Common myeloid progenitor, CD34-positive (primary cell): ENCODE measurements at regions not wholly inside any gene's neighbourhood (a gene's known extent, or its start where the extent isn't known, plus 50 kb on each side); places are given as distances from the start of the nearest gene placed in this dataset.

ENCODE experiments used
- CTCF ChIA-PET: fragments of 350-600 bp; sonication (Branson Sonifier 250); formaldehyde crosslinking; loops from one replicate; lab custom pipeline; 2021; ENCODE audit warnings: antibody characterized with exemption; lab: Charles Lee
- POLR2A ChIA-PET: fragments of 350-600 bp; sonication (Branson Sonifier 250); formaldehyde crosslinking; loops from one replicate; lab custom pipeline; 2021; ENCODE audit warnings: antibody characterized with exemption; lab: Charles Lee
- DNase-seq, 3 donors: peaks; one replicate each; pipeline versions ENCODE4 v3.0.0 to v3.0.0-alpha.2; 2013
- H3K27ac ChIP-seq, 2 experiments: 1 replicate in 1 of 2; 2 replicates in 1 of 2; pipeline ENCODE4 v1.7.0; 2013; ENCODE audit warnings: inconsistent platforms in 2 of 2, low read length in 2 of 2, mild to moderate bottlenecking in 2 of 2, low read depth in 1 of 2, moderate library complexity in 1 of 2; ENCODE audit not compliant: severe bottlenecking in 2 of 2, insufficient read depth in 1 of 2, poor library complexity in 1 of 2
- H3K27me3 ChIP-seq, 5 experiments: replicated peaks in 2 of 5; 1 replicate in 3 of 5; 2 replicates in 2 of 5; pipeline versions ENCODE4 v1.6.1 to v1.7.0; 2013; ENCODE audit warnings: low read length in 4 of 5, mild to moderate bottlenecking in 2 of 5, moderate library complexity in 2 of 5, inconsistent platforms in 1 of 5; ENCODE audit not compliant: insufficient read depth in 5 of 5, control insufficient read depth in 4 of 5
- H3K36me3 ChIP-seq, 4 experiments: 1 replicate in 2 of 4; 2 replicates in 2 of 4; pipeline versions ENCODE4 v1.6.1 to v1.7.0; 2013; ENCODE audit warnings: low read length in 3 of 4, control low read depth in 1 of 4, mild to moderate bottlenecking in 1 of 4; ENCODE audit not compliant: control insufficient read depth in 4 of 4, insufficient read depth in 4 of 4
- H3K4me1 ChIP-seq, 4 experiments: 1 replicate in 3 of 4; 2 replicates in 1 of 4; pipeline versions ENCODE4 v1.6.1 to v1.7.1; 2013; ENCODE audit warnings: low read length in 3 of 4, mild to moderate bottlenecking in 3 of 4, control low read depth in 1 of 4, inconsistent platforms in 1 of 4, moderate library complexity in 1 of 4; ENCODE audit not compliant: control insufficient read depth in 4 of 4, insufficient read depth in 4 of 4; ENCODE audit errors: control extremely low read depth in 1 of 4
- H3K4me3 ChIP-seq, 7 experiments: 1 replicate in 4 of 7; 2 replicates in 3 of 7; pipeline versions ENCODE4 v1.5.1 to v1.7.0; 2013; ENCODE audit warnings: mild to moderate bottlenecking in 7 of 7, low read length in 6 of 7, moderate library complexity in 6 of 7, inconsistent platforms in 2 of 7, low read depth in 2 of 7, control low read depth in 1 of 7; ENCODE audit not compliant: insufficient read depth in 4 of 7, control insufficient read depth in 1 of 7; ENCODE audit errors: extremely low read depth in 1 of 7
- H3K9me3 ChIP-seq, 5 experiments: 1 replicate in 4 of 5; 2 replicates in 1 of 5; pipeline versions ENCODE4 v1.6.1 to v1.7.1; 2013; ENCODE audit warnings: low read length in 4 of 5, mild to moderate bottlenecking in 2 of 5, inconsistent platforms in 1 of 5, low read depth in 1 of 5, moderate library complexity in 1 of 5; ENCODE audit not compliant: control insufficient read depth in 4 of 5, insufficient read depth in 2 of 5; ENCODE audit errors: control extremely low read depth in 1 of 5
- WGBS: methylation state at CpG from one replicate; pipeline ENCODE4 v1.1.5; 2013; ENCODE audit not compliant: insufficient coverage; 5-methylcytosine and 5-hydroxymethylcytosine counted together

DNA sequence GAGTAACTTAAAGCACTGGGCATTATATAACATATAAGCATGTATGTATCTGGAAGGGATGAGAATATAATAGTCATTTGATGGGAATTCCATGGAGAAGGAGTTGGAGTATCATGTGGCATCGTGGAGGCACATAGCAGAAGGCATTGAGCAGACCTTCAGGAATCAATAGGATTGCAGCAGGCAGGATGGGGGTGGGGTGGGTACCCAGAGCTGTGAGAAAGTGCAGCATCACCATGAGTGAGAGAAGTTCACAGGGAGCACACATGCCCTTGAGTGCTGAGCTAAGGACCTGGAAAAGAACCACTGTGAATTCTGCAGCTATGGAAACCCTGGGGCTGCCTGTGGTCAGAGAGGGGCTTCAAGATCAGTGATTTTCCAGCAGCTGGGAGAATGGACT lies 57.3 kb downstream of the MED10 start:
- 79% methylated on average over 1 of the region's 1 CpG for WGBS
- no peak overlapping the region for H3K4me3 ChIP-seq
- H3K9me3 ChIP-seq: peaks cover 0 to 3% (median 0%) of the 10 kb centered on the region in 5 experiments
- CTCF ChIA-PET: no interaction called here
- H3K4me1 ChIP-seq: no peaks in the 10 kb centered on the region
- no peak for DNase-seq
- H3K27me3 ChIP-seq: no peaks in the 10 kb centered on the region
- POLR2A ChIA-PET: no interaction called here
- H3K27ac ChIP-seq: no peak overlapping the region
- H3K36me3 ChIP-seq: no peaks in the 10 kb centered on the region

GRCh38 chr5:6319116-6319515 lies 59.2 kb downstream of the MED10 start:
- POLR2A ChIA-PET: no interaction called here
- Histone ChIP-seq H3K4me3 (no peak overlapping the region), H3K36me3 (no peaks in the 10 kb centered on the region), H3K27me3 (no peaks in the 10 kb centered on the region), H3K9me3 (peaks cover 0 to 3% (median 0%) of the 10 kb centered on the region in 5 experiments), H3K4me1 (no peaks in the 10 kb centered on the region), H3K27ac (no peak overlapping the region)
- WGBS: 93% methylated on average over 8 of the region's 8 CpGs
- CTCF ChIA-PET: no interaction called here
- DNase-seq: no peak

- Histone ChIP-seq H3K4me3 (no peak overlapping the region), H3K27ac (no peak overlapping the region), H3K36me3 (no peaks in the 10 kb centered on the region), H3K27me3 (no peaks in the 10 kb centered on the region), H3K4me1 (no peaks in the 10 kb centered on the region), H3K9me3 (peaks cover 0 to 3% (median 0%) of the 10 kb centered on the region in 5 experiments)
- ChIA-PET CTCF (no interaction called here), POLR2A (no interaction called here)
- no peak for DNase-seq
- 67% methylated on average over 3 of the region's 4 CpGs for WGBS
Observed at GRCh38 chr5:6317116-6317798, 61.1 kb downstream of the MED10 start.

DNA sequence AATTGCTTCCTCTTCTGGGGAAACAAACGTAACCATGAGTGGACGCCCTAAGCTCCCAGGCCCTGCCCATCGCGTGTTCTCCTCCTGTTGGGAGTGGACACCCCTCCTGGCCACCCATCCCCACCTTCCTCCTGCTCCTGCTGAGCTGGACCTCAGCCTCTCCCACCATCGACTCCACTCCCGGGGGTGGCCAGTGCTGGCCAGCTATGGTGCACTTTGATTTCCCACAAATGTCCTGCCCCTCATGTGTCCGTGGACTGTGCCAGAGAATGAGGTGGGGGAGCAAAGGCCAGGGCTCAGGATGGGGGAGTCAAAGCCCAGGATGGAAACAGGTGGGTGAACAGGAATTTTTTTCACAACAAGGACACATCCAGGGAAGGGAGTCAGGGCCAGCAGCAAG lies 62.8 kb downstream of the MED10 start:
- POLR2A ChIA-PET: no interaction called here
- Histone ChIP-seq H3K27ac (no peak overlapping the region), H3K27me3 (peaks cover 0 to 3% (median 0%) of the 10 kb centered on the region in 5 experiments), H3K4me3 (no peak overlapping the region), H3K9me3 (no peaks in the 10 kb centered on the region), H3K4me1 (no peaks in the 10 kb centered on the region), H3K36me3 (no peaks in the 10 kb centered on the region)
- WGBS: 65% methylated on average over 5 of the region's 7 CpGs
- DNase-seq: no peak
- CTCF ChIA-PET: interaction anchor here (0.6 kb wide), 1 partner anchor 1426 kb away, joined by 3 read pairs; no protein-coding TSS in a partner anchor

GRCh38 chr5:6311568-6312501 lies 66.5 kb downstream of the MED10 start:
- no peaks in the 10 kb centered on the region for H3K4me1 ChIP-seq
- no peaks in the 10 kb centered on the region for H3K9me3 ChIP-seq
- no peak overlapping the region for H3K27ac ChIP-seq
- H3K4me3 ChIP-seq: no peak overlapping the region
- DNase-seq: no peak
- no peaks in the 10 kb centered on the region for H3K36me3 ChIP-seq
- CTCF ChIA-PET: no interaction called here
- H3K27me3 ChIP-seq: peaks cover 0 to 3% (median 0%) of the 10 kb centered on the region in 5 experiments
- WGBS: 95% methylated on average over 7 of the region's 11 CpGs
- POLR2A ChIA-PET: no interaction called here

- H3K4me1 ChIP-seq: no peaks in the 10 kb centered on the region
- no peaks in the 10 kb centered on the region for H3K9me3 ChIP-seq
- peaks cover 0 to 4% (median 0%) of the 10 kb centered on the region in 5 experiments for H3K27me3 ChIP-seq
- 20% methylated on average over 1 of the region's 2 CpGs for WGBS
- ChIA-PET CTCF (interaction anchor here (0.9 kb wide), 1 partner anchor 11 kb away, joined by 3 read pairs; no protein-coding TSS in a partner anchor), POLR2A (no interaction called here)
- H3K27ac ChIP-seq: no peak overlapping the region
- H3K36me3 ChIP-seq: no peaks in the 10 kb centered on the region
- no peak overlapping the region for H3K4me3 ChIP-seq
- no peak for DNase-seq
Observed at GRCh38 chr5:6309949-6310348, 68.4 kb downstream of the MED10 start.

DNA sequence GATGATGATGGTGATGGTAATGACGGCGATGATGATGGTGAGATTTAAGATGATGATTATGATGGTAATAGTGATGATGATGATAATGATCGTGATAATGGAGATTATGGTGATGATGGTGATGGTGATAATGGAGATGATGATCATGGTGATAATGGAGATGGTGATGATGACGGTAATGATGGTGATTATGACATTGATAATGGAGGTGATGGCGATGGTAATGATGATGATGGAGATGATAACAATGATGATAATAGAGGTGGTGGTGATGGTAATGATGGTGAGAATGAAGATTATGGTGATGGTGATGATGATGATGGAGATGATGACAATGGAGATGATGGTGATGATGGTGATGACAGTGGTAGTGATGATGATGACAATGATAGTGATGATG lies 69.7 kb downstream of the MED10 start:
- Histone ChIP-seq H3K27ac (no peak overlapping the region), H3K36me3 (no peaks in the 10 kb centered on the region), H3K27me3 (peaks cover 0 to 4% (median 0%) of the 10 kb centered on the region in 5 experiments), H3K4me1 (no peaks in the 10 kb centered on the region), H3K9me3 (no peaks in the 10 kb centered on the region), H3K4me3 (no peak overlapping the region)
- WGBS: 92% methylated on average over 5 of the region's 5 CpGs
- POLR2A ChIA-PET: no interaction called here
- CTCF ChIA-PET: interaction anchor here (1.2 kb wide), 1 partner anchor 123 kb away, joined by 4 read pairs; no protein-coding TSS in a partner anchor
- no peak for DNase-seq
